ENCODE measurements at regions not wholly inside any gene's neighbourhood (a gene's known extent, or its start where the extent isn't known, plus 50 kb on each side); places are given as distances from the start of the nearest gene placed in this dataset.

GRCh38 chr12:125492354-125493270 is 427.4 kb downstream of the AACS start (continued):
- no peak for TF ChIP-seq RELB (IDR thresholded peaks at IDR 0.05; ENCODE audit: low read depth)
- TF ChIP-seq ATF3 (IDR thresholded peaks at IDR 0.05; ENCODE audit: borderline replicate concordance, extremely low read depth, low read depth, low read length) = no peak
- TF ChIP-seq POLR2AphosphoS5 (IDR thresholded peaks at IDR 0.05; ENCODE audit: low read length) = no peak
- no peak for TF ChIP-seq SP1 (IDR thresholded peaks at IDR 0.05; ENCODE audit: low read depth, low read length)
- no peak for TF ChIP-seq SMAD1 (IDR thresholded peaks at IDR 0.05; ENCODE audit: low read depth, partially characterized antibody)

- no TSS peak for BruUV-seq (replicated peaks)
- no peak for TF ChIP-seq SMAD1 (IDR thresholded peaks at IDR 0.05; ENCODE audit: low read depth, partially characterized antibody)
- TF ChIP-seq NFXL1 (IDR thresholded peaks at IDR 0.05; ENCODE audit: borderline replicate concordance) = peak; percentile 75; the same call in 1 of the 2 replicates
- H3K9ac ChIP-seq (ENCODE audit: control insufficient read depth, insufficient read depth, low read length) = no peak overlapping the region
- in situ Hi-C loops (cut with MboI) (no loop called here), intact Hi-C loops (cut with micrococcal nuclease; ENCODE audit: unreplicated experiment) (no loop called here)
- H3K4me3 ChIP-seq = no peak overlapping the region
- no peaks in the 10 kb centered on the region for H3K9me3 ChIP-seq (replicated peaks; ENCODE audit: control insufficient read depth, insufficient read depth, low read length)
- no peak overlapping the region for H3K27ac ChIP-seq (ENCODE audit: control insufficient read depth, insufficient read depth)
- RAD21 ChIA-PET (ENCODE audit: unreplicated experiment) = no interaction called here
- no peak overlapping the region for H2AFZ ChIP-seq (ENCODE audit: control insufficient read depth, low read depth, low read length)
- CTCF ChIA-PET = no interaction called here
- no peak overlapping the region for H3K4me2 ChIP-seq (ENCODE audit: control insufficient read depth, insufficient read depth)
- no peaks in the 10 kb centered on the region for H4K20me1 ChIP-seq (ENCODE audit: control insufficient read depth, insufficient read depth)
- 43% methylated on average over 3 of the region's 14 CpGs for WGBS (ENCODE audit: insufficient coverage, insufficient replicate concordance, low lambda C conversion rate, missing lambda C conversion rate)
- no peaks in the 10 kb centered on the region for H3K36me3 ChIP-seq (ENCODE audit: control insufficient read depth in 2 of 2, insufficient read depth in 2 of 2, low read length in 1 of 2)
- H3K27me3 ChIP-seq (replicated peaks in 1 of 2; ENCODE audit: control insufficient read depth in 2 of 2, insufficient read depth in 2 of 2, low read length in 1 of 2) = no peaks in the 10 kb centered on the region
- no peak for DNase-seq (ENCODE audit: low read depth, low spot score)
- SMC1A ChIA-PET (ENCODE audit: uncharacterized antibody, unreplicated experiment) = no interaction called here
- no peak for ATAC-seq
- no peaks in the 10 kb centered on the region for H3K79me2 ChIP-seq (ENCODE audit: control insufficient read depth, insufficient read depth, low read length)
- POLR2A ChIA-PET = no interaction called here
- FAIRE-seq = no peak
- no peaks in the 10 kb centered on the region for H3K4me1 ChIP-seq (ENCODE audit: control insufficient read depth, insufficient read depth, low read length)
These were observed 428.6 kb downstream of the AACS start for GRCh38 chr12:125493704-125494308.
